Activated T-cell treated with anti-CD3 and anti-CD28 coated beads, Interleukin-2, amount 50 U/mL, for 72 hours (primary cell): ENCODE measurements at regions not wholly inside any gene's neighbourhood (a gene's known extent, or its start where the extent isn't known, plus 50 kb on each side); places are given as distances from the start of the nearest gene placed in this dataset.
"Not testable (repeated sequence)": the region's sequence is repeated elsewhere in the genome, so short reads cannot be mapped to it uniquely, and the experiment has no call there.

Experiments
- ATAC-seq, 2 donors: fragments of 150-1000 bp; cut with Tn5 transposase; replicated peaks in 1 of 2; 2 replicates each; pipeline ENCODE4 v1.10.0; 2021; ENCODE audit warnings: moderate library complexity in 2 of 2, mild to moderate bottlenecking in 1 of 2
- DNase-seq, 2 donors: peaks; one replicate each; pipeline ENCODE4 v3.0.0; 2021 to 2022; ENCODE audit warnings: mixed read lengths in 1 of 2
- H3K27ac Mint-ChIP-seq: one replicate; pipeline ENCODE4 v1.8.0; 2022; ENCODE audit warnings: mild to moderate bottlenecking, moderate library complexity, mixed read lengths
- H3K27me3 Mint-ChIP-seq: one replicate; pipeline ENCODE4 v1.8.0; 2022; ENCODE audit warnings: low read depth, mixed read lengths
- H3K36me3 Mint-ChIP-seq, 2 donors: one replicate each; pipeline ENCODE4 v1.8.0; 2022; ENCODE audit warnings: mixed read lengths in 2 of 2, mild to moderate bottlenecking in 1 of 2; ENCODE audit not compliant: insufficient read depth in 2 of 2
- H3K4me1 Mint-ChIP-seq: one replicate; pipeline ENCODE4 v1.8.0; 2022; ENCODE audit warnings: low read depth, mixed read lengths
- H3K4me3 Mint-ChIP-seq, 2 donors: one replicate each; pipeline ENCODE4 v1.8.0; 2022; ENCODE audit warnings: mild to moderate bottlenecking in 2 of 2, mixed read lengths in 2 of 2, moderate library complexity in 2 of 2
- H3K9me3 Mint-ChIP-seq, 2 donors: one replicate each; pipeline ENCODE4 v1.8.0; 2022; ENCODE audit warnings: mixed read lengths in 2 of 2

DNA sequence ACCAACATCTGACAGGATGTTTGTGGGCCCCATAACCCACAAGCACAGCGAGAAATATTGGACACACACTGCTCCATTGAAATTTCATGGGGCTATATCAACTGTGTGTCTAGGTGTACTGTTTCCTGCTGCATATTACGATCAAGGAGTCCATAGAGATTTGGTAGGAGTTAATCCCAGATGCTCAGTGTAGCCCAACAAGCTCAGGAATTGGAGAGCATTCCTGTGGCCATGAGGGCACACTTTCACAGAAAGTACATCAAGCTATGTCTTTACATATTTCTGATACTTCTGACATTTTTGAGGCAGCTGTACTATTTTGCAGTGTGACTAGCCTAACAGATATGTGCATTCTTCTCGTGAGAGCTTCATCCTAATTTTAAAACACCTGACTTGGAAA, 473.1 kb downstream of the PTH2R start:
- ATAC-seq (no peak), DNase-seq (no peak)
- no peak overlapping the region for H3K27ac Mint-ChIP-seq
- H3K4me1 Mint-ChIP-seq = no peaks in the 10 kb centered on the region
- no peak overlapping the region for H3K4me3 Mint-ChIP-seq
- H3K27me3 Mint-ChIP-seq = no peaks in the 10 kb centered on the region
- H3K36me3 Mint-ChIP-seq = no peaks in the 10 kb centered on the region
- peaks cover 0 to 3% of the 10 kb centered on the region in 2 donors for H3K9me3 Mint-ChIP-seq

DNA sequence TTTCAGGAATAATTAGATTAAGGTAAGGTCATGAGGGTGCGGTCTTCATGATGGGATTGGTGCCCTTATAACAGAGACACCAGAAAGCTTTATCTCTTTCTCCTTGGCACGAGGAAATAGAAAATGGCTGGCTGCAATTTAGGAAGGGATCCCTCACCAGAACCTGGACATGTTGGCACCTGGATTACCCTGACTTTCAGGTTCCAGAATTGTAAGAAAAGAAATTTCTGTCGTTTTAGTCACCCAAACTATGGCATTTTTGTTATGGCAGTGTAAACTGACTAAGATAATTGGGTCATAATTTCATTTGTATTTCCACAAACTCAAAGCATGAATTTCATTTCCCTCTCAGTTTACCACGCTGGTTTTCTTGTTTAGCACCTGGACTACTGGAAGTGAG, 473.6 kb downstream of the PTH2R start:
- ATAC-seq (no peak), DNase-seq (no peak)
- Mint-ChIP-seq H3K4me3 (no peak overlapping the region), H3K27me3 (no peaks in the 10 kb centered on the region), H3K9me3 (peaks cover 0 to 3% of the 10 kb centered on the region in 2 donors), H3K27ac (no peak overlapping the region), H3K4me1 (no peaks in the 10 kb centered on the region), H3K36me3 (no peaks in the 10 kb centered on the region)

DNA sequence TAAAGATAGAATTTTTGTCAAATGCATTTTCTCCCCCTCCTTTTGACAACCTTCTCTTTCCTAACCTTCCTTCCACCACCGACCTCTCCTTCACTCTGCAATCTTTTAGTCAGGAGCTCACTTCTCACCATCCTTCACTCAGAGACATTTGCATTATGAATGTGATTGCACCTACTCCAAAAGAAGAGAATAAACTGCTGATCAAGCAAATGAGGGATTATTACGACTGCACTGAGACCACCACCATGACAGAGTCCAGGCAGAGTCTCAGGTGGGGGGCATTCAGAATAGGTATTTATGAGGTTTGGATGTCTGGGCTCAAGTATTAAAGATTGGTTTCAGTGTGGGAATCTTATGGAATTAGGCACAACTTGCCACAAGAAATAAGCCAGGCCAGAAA, 483.9 kb downstream of the PTH2R start:
- Mint-ChIP-seq H3K36me3 (no peaks in the 10 kb centered on the region), H3K4me1 (no peaks in the 10 kb centered on the region), H3K27me3 (no peaks in the 10 kb centered on the region), H3K27ac (no peak overlapping the region), H3K9me3 (peaks cover 2 to 6% of the 10 kb centered on the region in 2 donors), H3K4me3 (no peak overlapping the region)
- no peak for ATAC-seq
- no peak for DNase-seq

DNA sequence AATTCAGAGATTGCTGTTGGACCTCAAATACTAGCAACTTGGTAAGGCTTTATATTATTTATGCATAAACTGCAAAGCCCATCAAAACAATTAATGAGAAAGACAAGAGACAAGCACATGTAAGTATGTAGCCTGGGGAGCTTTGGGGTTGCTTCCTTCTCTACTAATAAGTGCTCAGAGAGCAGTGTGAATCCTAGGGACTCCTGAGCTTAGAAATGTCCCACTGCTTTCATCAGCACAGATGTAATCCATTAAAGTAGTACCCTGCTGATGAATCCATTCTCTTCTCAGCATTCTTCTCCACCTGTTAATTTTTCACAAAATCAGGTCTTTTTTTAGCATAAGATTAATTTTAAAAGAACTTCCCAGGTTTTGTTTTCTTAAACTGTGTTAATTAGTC, 485.6 kb downstream of the PTH2R start:
- DNase-seq = no peak
- H3K4me1 Mint-ChIP-seq = no peaks in the 10 kb centered on the region
- ATAC-seq = no peak

DNA sequence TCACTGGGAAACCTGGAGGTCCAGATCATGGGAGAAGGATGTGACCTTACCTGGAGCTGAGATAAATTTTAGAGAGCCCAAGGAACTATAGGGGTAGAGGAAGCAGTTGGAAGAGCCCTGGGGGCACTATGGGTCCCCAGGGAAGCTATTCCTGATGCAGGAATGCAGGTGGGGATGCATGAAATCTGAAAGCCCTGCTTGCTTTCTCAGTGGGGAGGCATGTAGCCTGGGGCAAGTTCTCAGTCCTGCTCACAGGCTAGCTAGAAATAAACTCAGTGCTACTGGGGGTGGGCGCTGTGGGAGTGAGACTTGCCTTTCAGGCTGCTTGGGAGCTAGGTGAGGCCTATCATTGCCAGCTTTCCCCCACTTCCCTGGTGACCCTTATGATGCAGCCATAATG, 499.7 kb downstream of the PTH2R start:
- no peaks in the 10 kb centered on the region for H3K27me3 Mint-ChIP-seq
- H3K9me3 Mint-ChIP-seq = peaks cover 1 to 7% of the 10 kb centered on the region in 2 donors
- no peak overlapping the region for H3K27ac Mint-ChIP-seq
- H3K4me1 Mint-ChIP-seq = no peaks in the 10 kb centered on the region
- ATAC-seq (no peak), DNase-seq (no peak)
- H3K36me3 Mint-ChIP-seq = no peaks in the 10 kb centered on the region
- no peak overlapping the region for H3K4me3 Mint-ChIP-seq

More for the DNA sequence above, 485.6 kb downstream of the PTH2R start:
- no peak overlapping the region for H3K27ac Mint-ChIP-seq
- H3K9me3 Mint-ChIP-seq = peaks cover 4 to 5% of the 10 kb centered on the region in 2 donors
- H3K4me3 Mint-ChIP-seq = no peak overlapping the region
- H3K27me3 Mint-ChIP-seq = no peaks in the 10 kb centered on the region
- H3K36me3 Mint-ChIP-seq = no peaks in the 10 kb centered on the region

DNA sequence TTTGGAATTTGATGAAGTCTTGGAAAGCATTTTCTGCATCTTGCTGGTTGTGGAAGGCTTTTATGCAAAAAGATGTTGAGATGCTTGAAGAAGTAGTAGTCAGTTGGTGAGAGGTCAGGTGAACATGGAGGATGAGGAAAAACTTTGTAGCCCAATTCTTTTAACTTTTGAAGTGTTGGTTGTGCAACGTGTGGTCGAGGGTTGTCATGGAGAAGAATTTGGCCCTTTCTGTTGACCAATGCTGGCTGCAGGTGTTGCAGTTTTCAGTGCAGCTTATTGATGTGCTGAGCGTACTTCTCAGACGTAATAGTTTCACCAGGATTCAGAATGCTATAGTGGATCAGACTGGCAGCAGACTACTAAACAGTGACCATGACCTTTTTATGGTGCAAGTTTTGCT, 508.4 kb upstream of the MAP2 start:
- Mint-ChIP-seq H3K36me3 (no peaks in the 10 kb centered on the region), H3K4me3 (no peak overlapping the region), H3K9me3 (peaks cover 4 to 7% of the 10 kb centered on the region in 2 donors), H3K27me3 (no peaks in the 10 kb centered on the region), H3K27ac (no peak overlapping the region), H3K4me1 (no peaks in the 10 kb centered on the region)
- ATAC-seq = no peak
- DNase-seq = no peak

DNA sequence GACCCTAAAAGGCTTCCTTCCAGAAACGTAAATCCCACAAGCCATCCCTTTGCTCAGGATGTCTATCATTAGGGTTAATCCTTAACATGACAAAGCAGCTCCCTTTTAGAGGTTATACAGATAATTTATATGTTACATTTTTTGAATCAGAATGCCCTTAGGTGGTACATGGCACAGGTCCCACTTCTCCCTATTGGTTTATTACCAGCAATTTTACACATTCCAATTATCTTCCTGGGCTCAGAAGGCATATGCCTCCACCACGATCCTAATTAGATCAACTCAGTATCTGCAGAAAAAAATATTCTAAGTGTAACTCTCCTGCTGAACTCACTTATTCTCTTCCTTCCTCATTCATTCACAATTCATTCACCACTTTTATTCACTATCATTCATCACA, 507.0 kb upstream of the MAP2 start:
- Mint-ChIP-seq H3K9me3 (peaks cover 8 to 12% of the 10 kb centered on the region in 2 donors), H3K4me1 (no peaks in the 10 kb centered on the region), H3K4me3 (no peak overlapping the region), H3K27ac (no peak overlapping the region), H3K36me3 (peaks cover 0 to 2% of the 10 kb centered on the region in 2 donors), H3K27me3 (no peaks in the 10 kb centered on the region)
- DNase-seq = no peak
- no peak for ATAC-seq

DNA sequence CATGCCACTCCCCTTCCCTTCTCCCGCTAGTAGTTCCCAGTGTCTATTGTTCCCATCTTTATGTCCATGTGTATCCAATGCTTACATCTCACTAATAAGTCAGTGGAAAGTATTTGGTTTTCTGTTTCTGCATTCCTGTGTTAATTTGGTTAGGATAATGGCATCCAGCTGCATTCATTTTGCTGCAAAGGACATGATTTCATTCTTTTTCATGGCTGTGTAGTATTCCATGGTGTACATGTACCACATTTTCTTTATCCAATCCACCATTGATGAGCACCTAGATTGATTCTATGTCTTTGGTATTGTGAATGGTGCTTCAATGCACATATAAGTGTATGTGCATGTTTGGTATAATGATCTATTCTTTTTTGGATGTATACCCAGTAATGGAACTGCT, 502.5 kb upstream of the MAP2 start:
- not testable (repeated sequence) for H3K4me1 Mint-ChIP-seq, DNase-seq, H3K27ac Mint-ChIP-seq, ATAC-seq, H3K36me3 Mint-ChIP-seq, H3K4me3 Mint-ChIP-seq, H3K27me3 Mint-ChIP-seq
- peaks cover 13 to 15% of the 10 kb centered on the region in 2 donors for H3K9me3 Mint-ChIP-seq

DNA sequence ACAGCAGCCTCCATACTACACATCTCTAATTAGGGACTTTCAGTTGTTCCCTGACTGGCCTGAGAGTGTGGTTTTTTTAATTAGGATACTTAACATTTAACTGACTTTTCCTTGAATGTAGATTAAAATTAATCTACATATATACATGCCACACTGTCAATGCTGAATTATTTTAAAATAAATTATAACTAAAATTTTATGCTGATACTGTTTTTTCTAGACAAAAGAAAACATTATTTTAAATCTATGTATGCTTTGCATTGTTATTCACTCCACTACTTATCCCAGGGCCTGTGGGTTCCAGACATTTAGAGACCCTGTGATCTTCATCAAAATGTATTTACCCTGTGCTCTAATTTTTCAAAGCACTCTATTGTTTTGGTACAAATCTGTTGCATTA, 496.0 kb upstream of the MAP2 start:
- DNase-seq (no peak), ATAC-seq (no peak)
- H3K36me3 Mint-ChIP-seq = no peaks in the 10 kb centered on the region
- no peaks in the 10 kb centered on the region for H3K27me3 Mint-ChIP-seq
- H3K27ac Mint-ChIP-seq = no peak overlapping the region
- H3K4me3 Mint-ChIP-seq = no peak overlapping the region
- peaks cover 4 to 8% of the 10 kb centered on the region in 2 donors for H3K9me3 Mint-ChIP-seq
- H3K4me1 Mint-ChIP-seq = no peaks in the 10 kb centered on the region

DNA sequence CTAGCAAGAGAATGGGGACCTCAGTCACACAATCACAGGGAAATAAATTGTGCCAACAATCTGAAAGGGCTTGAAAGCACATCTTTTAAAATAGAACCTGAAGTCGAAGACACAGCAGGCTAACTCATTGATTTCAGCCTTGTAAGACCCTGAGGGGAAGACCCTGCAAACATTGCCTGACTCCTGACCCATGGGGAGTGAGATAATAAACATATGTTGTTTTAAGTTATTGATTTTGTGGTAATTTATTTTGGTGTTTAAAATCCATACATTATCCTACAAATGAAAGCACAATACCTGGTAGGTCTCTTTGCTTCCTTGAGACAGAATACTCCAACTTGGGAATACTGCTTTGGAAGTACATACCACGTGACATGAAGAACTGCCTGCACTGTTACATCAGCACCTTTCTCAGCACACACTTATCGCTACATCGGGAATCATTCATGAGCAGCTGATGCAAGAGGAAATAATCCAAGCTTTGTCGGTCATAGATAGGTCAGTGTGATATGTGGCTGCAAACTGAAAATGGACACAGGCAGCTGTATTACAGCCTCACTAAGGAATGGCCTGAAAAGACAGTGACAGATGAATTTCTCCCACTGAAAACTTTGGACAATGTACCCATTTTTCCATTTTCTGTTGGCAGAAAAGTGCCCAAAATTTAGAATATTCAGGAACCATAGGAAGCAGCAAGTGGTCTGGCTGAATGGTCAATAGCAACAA, 494.5 kb upstream of the MAP2 start:
- H3K36me3 Mint-ChIP-seq = no peaks in the 10 kb centered on the region
- peaks cover 1 to 5% of the 10 kb centered on the region in 2 donors for H3K9me3 Mint-ChIP-seq
- H3K27me3 Mint-ChIP-seq = no peaks in the 10 kb centered on the region
- no peaks in the 10 kb centered on the region for H3K4me1 Mint-ChIP-seq
- DNase-seq (no peak), ATAC-seq (no peak)
- H3K4me3 Mint-ChIP-seq = no peak overlapping the region
- no peak overlapping the region for H3K27ac Mint-ChIP-seq

DNA sequence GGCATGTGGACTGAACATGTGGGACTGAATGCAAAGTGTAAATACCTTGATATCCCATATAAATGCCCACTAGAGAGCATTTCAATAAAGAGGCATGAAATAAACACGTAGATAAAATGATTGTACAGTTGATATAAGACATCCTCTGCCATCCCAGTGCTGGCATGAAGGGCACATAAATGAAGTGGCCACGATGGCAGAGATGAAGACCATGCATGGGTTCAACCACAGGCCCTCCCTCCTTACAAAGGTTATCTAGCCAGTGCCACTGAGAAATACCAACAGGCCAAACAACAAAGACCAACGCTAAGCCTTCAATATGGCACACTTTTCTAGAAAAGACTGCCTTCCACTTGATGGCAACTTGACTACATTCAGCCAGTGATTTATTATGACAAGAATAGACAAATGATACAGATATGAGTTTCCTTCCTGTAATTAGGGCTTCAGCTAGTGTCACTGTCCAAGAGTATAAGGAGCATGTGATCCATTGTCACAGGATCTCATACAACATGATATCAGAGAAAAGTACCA, 493.9 kb upstream of the MAP2 start:
- Mint-ChIP-seq H3K4me1 (no peaks in the 10 kb centered on the region), H3K4me3 (no peak overlapping the region), H3K36me3 (no peaks in the 10 kb centered on the region), H3K27me3 (no peaks in the 10 kb centered on the region), H3K9me3 (peaks cover 1 to 5% of the 10 kb centered on the region in 2 donors), H3K27ac (no peak overlapping the region)
- no peak for DNase-seq
- no peak for ATAC-seq

DNA sequence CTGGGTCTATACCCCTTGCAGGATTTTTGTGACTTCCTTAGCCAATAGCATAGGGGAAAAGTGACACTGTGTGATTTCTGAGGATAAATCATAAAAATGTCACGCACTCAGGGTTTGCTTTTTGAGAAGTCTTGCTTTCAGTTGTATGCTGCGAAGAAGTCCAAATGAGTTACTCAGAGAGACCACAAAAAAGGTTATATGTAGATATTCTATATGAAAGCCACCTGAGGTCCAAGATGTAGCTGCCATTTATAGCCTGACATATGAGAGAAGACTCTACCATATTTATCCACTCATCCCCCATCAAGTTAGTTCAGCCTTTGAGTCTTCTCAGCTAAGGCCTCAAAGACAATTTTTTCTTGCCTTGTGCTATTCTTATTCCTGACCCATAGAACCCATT, 488.3 kb upstream of the MAP2 start:
- Mint-ChIP-seq H3K36me3 (no peaks in the 10 kb centered on the region), H3K27ac (no peak overlapping the region), H3K9me3 (no peaks in the 10 kb centered on the region), H3K4me1 (no peaks in the 10 kb centered on the region), H3K27me3 (no peaks in the 10 kb centered on the region), H3K4me3 (no peak overlapping the region)
- DNase-seq (no peak), ATAC-seq (no peak)

DNA sequence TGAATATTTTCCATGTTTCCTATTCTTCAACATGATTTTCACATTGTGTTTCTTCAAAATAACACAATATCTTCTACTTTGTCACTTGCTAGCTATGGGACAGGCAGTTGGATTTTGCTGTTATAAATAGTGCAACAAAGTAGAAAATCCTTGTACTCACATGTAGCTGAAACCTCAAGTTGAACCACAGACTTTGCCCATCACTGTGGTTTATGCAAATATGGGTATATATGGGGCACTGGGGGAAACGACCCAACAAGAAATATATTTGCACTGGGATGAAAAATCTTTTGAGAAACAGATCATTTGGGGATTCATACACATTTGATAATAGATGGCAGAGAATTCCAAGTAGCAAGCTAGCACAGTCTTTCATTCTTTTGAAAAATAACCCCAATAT, 486.3 kb upstream of the MAP2 start:
- no peaks in the 10 kb centered on the region for H3K9me3 Mint-ChIP-seq
- no peaks in the 10 kb centered on the region for H3K4me1 Mint-ChIP-seq
- ATAC-seq (no peak), DNase-seq (no peak)
- H3K27me3 Mint-ChIP-seq = no peaks in the 10 kb centered on the region
- H3K27ac Mint-ChIP-seq = no peak overlapping the region
- no peaks in the 10 kb centered on the region for H3K36me3 Mint-ChIP-seq
- no peak overlapping the region for H3K4me3 Mint-ChIP-seq

DNA sequence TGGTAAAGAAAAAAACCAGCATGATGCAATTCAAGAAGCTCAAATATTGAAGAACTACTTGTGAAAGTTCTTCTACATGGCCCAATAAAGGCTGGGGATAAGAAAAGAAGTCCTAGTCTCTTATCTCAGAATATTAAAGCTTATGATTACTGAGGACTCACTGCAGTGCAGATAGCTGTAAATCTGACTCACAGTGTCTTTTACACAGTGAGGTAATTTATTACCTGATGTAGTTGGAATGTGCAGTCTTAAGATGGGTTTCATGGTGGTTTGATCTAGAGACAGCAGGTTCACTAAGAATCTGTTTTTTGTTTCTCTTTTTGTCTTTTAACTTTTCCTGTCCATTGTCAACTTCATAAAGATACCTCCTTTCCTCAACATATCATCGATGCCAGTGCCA, 484.0 kb upstream of the MAP2 start:
- no peak overlapping the region for H3K4me3 Mint-ChIP-seq
- H3K27me3 Mint-ChIP-seq = no peaks in the 10 kb centered on the region
- H3K4me1 Mint-ChIP-seq = no peaks in the 10 kb centered on the region
- no peaks in the 10 kb centered on the region for H3K36me3 Mint-ChIP-seq
- H3K27ac Mint-ChIP-seq = no peak overlapping the region
- no peak for DNase-seq
- H3K9me3 Mint-ChIP-seq = peaks cover 0 to 2% of the 10 kb centered on the region in 2 donors
- ATAC-seq = no peak
